Endothelial cell of umbilical vein (primary cell): ENCODE measurements at regions not wholly inside any gene's neighbourhood (a gene's known extent, or its start where the extent isn't known, plus 50 kb on each side); places are given as distances from the start of the nearest gene placed in this dataset.

Experiments
- BruUV-seq: library from RNA; stranded (reverse); fragments of 400-500 nt; replicated peaks from 2 replicates; lab custom pipeline; 2021; lab: Mats Ljungman, UMichigan
- CTCF ChIA-PET: fragments of 300-600, 350-600 bp; sonication (Branson Sonifier 250); formaldehyde crosslinking; loops from one replicate; lab custom pipeline; 2021; ENCODE audit warnings: antibody characterized with exemption, inconsistent platforms; lab: Charles Lee
- POLR2A ChIA-PET: fragments of 300-600, 350-600 bp; sonication (Branson Sonifier 250); formaldehyde crosslinking; loops from one replicate; lab custom pipeline; 2021; ENCODE audit warnings: antibody characterized with exemption, inconsistent platforms; lab: Charles Lee
- DNase-seq: peaks from one replicate; pipeline ENCODE4 v3.0.0-alpha.2; 2011; ENCODE audit warnings: low read depth, low spot score
- FAIRE-seq: peaks from 2 replicates; lab custom pipeline; 2011; peaks lifted over from hg19 to GRCh38; lab: Jason Lieb, UNC
- H2AFZ ChIP-seq: 2 replicates; pipeline ENCODE4 v1.6.0; 2012; ENCODE audit warnings: low read depth, low read length, control low read depth, inconsistent platforms
- H3K27ac ChIP-seq: 2 replicates; pipeline ENCODE4 v1.5.1; 2011; ENCODE audit warnings: low read depth, mild to moderate bottlenecking, control low read depth, low read length, moderate library complexity; ENCODE audit not compliant: insufficient read depth
- H3K27me3 ChIP-seq, 2 experiments: 2 replicates each; pipeline versions ENCODE4 v1.6.0 to v1.6.1; 2011; ENCODE audit warnings: low read length in 2 of 2, mixed read lengths in 1 of 2; ENCODE audit not compliant: control insufficient read depth in 2 of 2, insufficient read depth in 2 of 2
- H3K36me3 ChIP-seq, 2 experiments: 2 replicates in 1 of 2; 3 replicates in 1 of 2; pipeline ENCODE4 v1.5.1; 2011; ENCODE audit warnings: low read length in 2 of 2, mild to moderate bottlenecking in 1 of 2, moderate library complexity in 1 of 2; ENCODE audit not compliant: control insufficient read depth in 2 of 2, insufficient read depth in 2 of 2; ENCODE audit errors: extremely low read depth in 1 of 2
- H3K4me1 ChIP-seq: 3 replicates; pipeline ENCODE4 v1.5.1; 2011; ENCODE audit warnings: mild to moderate bottlenecking, low read length; ENCODE audit not compliant: control insufficient read depth, insufficient read depth; ENCODE audit errors: extremely low read depth
- H3K4me2 ChIP-seq: 2 replicates; pipeline ENCODE4 v1.6.1; 2011; ENCODE audit warnings: low read length, control low read depth, mixed read lengths; ENCODE audit not compliant: insufficient read depth
- H3K4me3 ChIP-seq, 3 experiments: fragments of 200-600 bp in 1 of 3; sonication (generic), shearing (Covaris generic) in 1 of 3; replicated peaks in 1 of 3; 2 replicates each; pipeline ENCODE4 v1.5.1; 2011 to 2016; ENCODE audit warnings: control low read depth in 3 of 3, low read length in 3 of 3, mild to moderate bottlenecking in 2 of 3, inconsistent platforms in 1 of 3, low read depth in 1 of 3, moderate library complexity in 1 of 3; ENCODE audit not compliant: insufficient read depth in 1 of 3
- H3K79me2 ChIP-seq: 2 replicates; pipeline ENCODE4 v1.6.0; 2012; ENCODE audit warnings: low read length, inconsistent platforms; ENCODE audit not compliant: control insufficient read depth, insufficient read depth
- H3K9ac ChIP-seq: replicated peaks from 2 replicates; pipeline ENCODE3; 2011; ENCODE audit warnings: low read length, control low read depth; ENCODE audit not compliant: insufficient read depth; ENCODE audit errors: extremely low read depth
- H3K9me1 ChIP-seq: replicated peaks from 3 replicates; pipeline ENCODE4 v1.6.0; 2011; ENCODE audit warnings: mild to moderate bottlenecking, low read length; ENCODE audit not compliant: control insufficient read depth, insufficient read depth; ENCODE audit errors: extremely low read depth
- H3K9me3 ChIP-seq: replicated peaks from 2 replicates; pipeline ENCODE4 v1.5.1; 2012; ENCODE audit warnings: low read length, inconsistent platforms; ENCODE audit not compliant: control insufficient read depth, insufficient read depth
- H4K20me1 ChIP-seq: replicated peaks from 2 replicates; pipeline ENCODE3; 2011; ENCODE audit warnings: mild to moderate bottlenecking, low read length; ENCODE audit not compliant: control insufficient read depth, insufficient read depth; ENCODE audit errors: extremely low read depth
- CTCF ChIP-seq, 2 donors: IDR thresholded peaks; 1 replicate in 1 of 2; 2 replicates in 1 of 2; pipeline ENCODE4 v1.5.1; 2011; ENCODE audit warnings: low read length in 2 of 2, mild to moderate bottlenecking in 2 of 2, moderate library complexity in 2 of 2, control low read depth in 1 of 2, inconsistent platforms in 1 of 2, low read depth in 1 of 2; ENCODE audit not compliant: insufficient read depth in 1 of 2; ENCODE audit errors: extremely low read depth in 1 of 2
- EZH2 ChIP-seq: IDR thresholded peaks from 2 replicates; pipeline ENCODE4 v1.6.1; 2012; ENCODE audit warnings: borderline replicate concordance, low read depth, mild to moderate bottlenecking, moderate library complexity, low read length, inconsistent platforms; ENCODE audit not compliant: severe bottlenecking
- FOS ChIP-seq: IDR thresholded peaks from 2 replicates; pipeline ENCODE4 v1.6.1; 2011; ENCODE audit warnings: mild to moderate bottlenecking, low read length, moderate library complexity, borderline replicate concordance; ENCODE audit not compliant: insufficient read depth
- GATA2 ChIP-seq: IDR thresholded peaks from 2 replicates; pipeline ENCODE4 v1.7.0; 2011; ENCODE audit warnings: low read depth, mild to moderate bottlenecking, moderate library complexity, mixed read lengths, low read length; ENCODE audit not compliant: insufficient read length, insufficient read depth
- JUN ChIP-seq: IDR thresholded peaks from 2 replicates; pipeline ENCODE4 v1.6.1; 2011; ENCODE audit warnings: borderline replicate concordance, low read depth; ENCODE audit not compliant: insufficient read length, insufficient read depth
- MYC ChIP-seq: IDR thresholded peaks from one replicate; pipeline ENCODE4 v1.6.1; 2011; ENCODE audit warnings: mild to moderate bottlenecking, low read depth, low read length
- POLR2A ChIP-seq: IDR thresholded peaks from 2 replicates; pipeline ENCODE4 v1.6.1; 2012; ENCODE audit warnings: low read depth, mild to moderate bottlenecking, control low read depth, low read length
- POLR2AphosphoS5 ChIP-seq: IDR thresholded peaks from 2 replicates; pipeline ENCODE4 v1.6.1; 2012; ENCODE audit warnings: low read depth, mild to moderate bottlenecking, control low read depth, low read length, moderate library complexity; ENCODE audit not compliant: insufficient read depth
- dilution Hi-C: fragments of 300-500 bp; cut with MboI; formaldehyde crosslinking; loops from one replicate; pipeline ENCODE4 v1.15.0; 2019; ENCODE audit warnings: low sequenced_read_pairs; ENCODE audit not compliant: extremely low pct_ligation_motif_present
- intact Hi-C: fragments of 100-400 bp; cut with micrococcal nuclease; formaldehyde crosslinking; loops from one replicate; pipeline ENCODE4 v1.10.0; 2022
- TF ChIP-seq, protein P1 (sequence below): IDR thresholded peaks from 2 replicates; pipeline ENCODE4 v1.6.1; 2011; ENCODE audit not compliant: insufficient read depth, insufficient read length

GRCh38 chr3:30069056-30069455, 537.3 kb upstream of the TGFBR2 start:
- CTCF ChIA-PET, result interaction anchor here (0.6 to 0.7 kb wide), 2 partner anchors 8 to 401 kb away, joined by 3 read pairs; no protein-coding TSS in a partner anchor

GRCh38 chr3:30073040-30073439, 533.4 kb upstream of the TGFBR2 start:
- Histone ChIP-seq H3K9me1 (no peaks in the 10 kb centered on the region), H3K4me3 (no peak overlapping the region), H3K9me3 (no peaks in the 10 kb centered on the region), H3K9ac (no peak overlapping the region), H3K27ac (no peak overlapping the region), H3K4me2 (no peak overlapping the region), H2AFZ (no peak overlapping the region), H3K36me3 (no peaks in the 10 kb centered on the region), H3K79me2 (no peaks in the 10 kb centered on the region), H3K4me1 (no peaks in the 10 kb centered on the region), H4K20me1 (no peaks in the 10 kb centered on the region), H3K27me3 (no peaks in the 10 kb centered on the region)
- dilution Hi-C loops (no loop called here), intact Hi-C loops (no loop called here)
- no peak for TF ChIP-seq FOS
- no peak for TF ChIP-seq POLR2AphosphoS5
- TF ChIP-seq MYC, result no peak
- TF ChIP-seq GATA2, result no peak
- TF ChIP-seq CTCF (IDR thresholded peaks at IDR 0.05; ENCODE audit: extremely low read depth in 1 of 2, insufficient read depth in 1 of 2, low read depth in 1 of 2, low read length in 2 of 2), result no peak
- no peak for TF ChIP-seq EZH2
- TF ChIP-seq, protein P1, sequence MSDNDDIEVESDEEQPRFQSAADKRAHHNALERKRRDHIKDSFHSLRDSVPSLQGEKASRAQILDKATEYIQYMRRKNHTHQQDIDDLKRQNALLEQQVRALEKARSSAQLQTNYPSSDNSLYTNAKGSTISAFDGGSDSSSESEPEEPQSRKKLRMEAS, result no peak
- TF ChIP-seq JUN, result no peak
- TF ChIP-seq POLR2A, result no peak
- POLR2A ChIA-PET, result no interaction called here
- CTCF ChIA-PET, result interaction anchor here (1.0 to 1.8 kb wide), 5 partner anchors 12 to 126 kb away, joined by 3 to 8 read pairs (median 3); no protein-coding TSS in a partner anchor
- DNase-seq (no peak), FAIRE-seq (no peak)
- no TSS peak for BruUV-seq

More at GRCh38 chr3:30069056-30069455, 537.3 kb upstream of the TGFBR2 start:
- Histone ChIP-seq H3K4me3 (no peak overlapping the region), H3K9me1 (no peaks in the 10 kb centered on the region), H2AFZ (no peak overlapping the region), H3K36me3 (no peaks in the 10 kb centered on the region), H3K79me2 (no peaks in the 10 kb centered on the region), H3K4me2 (no peak overlapping the region), H3K27ac (no peak overlapping the region), H3K9ac (no peak overlapping the region), H3K4me1 (no peaks in the 10 kb centered on the region), H4K20me1 (no peaks in the 10 kb centered on the region), H3K9me3 (no peaks in the 10 kb centered on the region), H3K27me3 (no peaks in the 10 kb centered on the region)
- intact Hi-C loops (no loop called here), dilution Hi-C loops (no loop called here)
- no TSS peak for BruUV-seq
- no peak for DNase-seq
- FAIRE-seq, result no peak
- TF ChIP-seq, protein P1, result no peak
- TF ChIP-seq GATA2, result no peak
- no peak for TF ChIP-seq POLR2A
- TF ChIP-seq JUN, result no peak
- TF ChIP-seq FOS, result no peak
- no peak for TF ChIP-seq MYC
- POLR2A ChIA-PET, result no interaction called here
